ENCODE measurements at regions not wholly inside any gene's neighbourhood (a gene's known extent, or its start where the extent isn't known, plus 50 kb on each side); places are given as distances from the start of the nearest gene placed in this dataset.

DNA sequence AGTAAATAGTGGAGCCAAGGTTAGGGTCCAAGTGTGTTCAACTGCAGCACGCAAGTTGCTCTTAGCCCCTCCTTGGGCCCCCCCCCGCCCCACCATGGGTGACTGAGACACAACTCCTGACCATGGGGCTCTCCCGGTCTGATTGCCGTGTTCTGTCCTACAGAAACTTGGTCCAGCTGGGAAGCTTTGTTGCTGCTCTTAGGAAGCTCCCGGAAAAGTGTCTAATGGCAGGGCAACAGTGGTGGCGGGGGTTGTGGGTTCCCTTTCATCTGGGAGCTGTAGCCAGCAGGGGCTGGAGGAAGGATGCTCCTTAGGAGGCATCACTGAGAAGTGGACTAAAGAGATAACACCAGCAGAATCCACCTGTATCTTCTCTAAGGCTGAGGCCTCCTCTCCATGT is 111.1 kb downstream of the CYP26B1 start:
- no peak for TF ChIP-seq EP300 (IDR thresholded peaks at IDR 0.05; ENCODE audit: low read depth in 2 of 2, low read length in 2 of 2)
- no peak for TF ChIP-seq EP300 (CRISPR knock-in tag; IDR thresholded peaks at IDR 0.05; ENCODE audit: borderline replicate concordance)
- no peak for TF ChIP-seq POLR2A (IDR thresholded peaks at IDR 0.05; ENCODE audit: insufficient read depth in 1 of 2, low read depth in 2 of 2, low read length in 2 of 2)
- no peak for TF ChIP-seq ZMYM4 (CRISPR knock-in tag; IDR thresholded peaks at IDR 0.05)
- no peak for TF ChIP-seq HMG20A (CRISPR knock-in tag; IDR thresholded peaks at IDR 0.05; ENCODE audit: borderline replicate concordance)

Measured in HepG2 (cell line).